ENCODE measurements at regions not wholly inside any gene's neighbourhood (a gene's known extent, or its start where the extent isn't known, plus 50 kb on each side); places are given as distances from the start of the nearest gene placed in this dataset.

DNA sequence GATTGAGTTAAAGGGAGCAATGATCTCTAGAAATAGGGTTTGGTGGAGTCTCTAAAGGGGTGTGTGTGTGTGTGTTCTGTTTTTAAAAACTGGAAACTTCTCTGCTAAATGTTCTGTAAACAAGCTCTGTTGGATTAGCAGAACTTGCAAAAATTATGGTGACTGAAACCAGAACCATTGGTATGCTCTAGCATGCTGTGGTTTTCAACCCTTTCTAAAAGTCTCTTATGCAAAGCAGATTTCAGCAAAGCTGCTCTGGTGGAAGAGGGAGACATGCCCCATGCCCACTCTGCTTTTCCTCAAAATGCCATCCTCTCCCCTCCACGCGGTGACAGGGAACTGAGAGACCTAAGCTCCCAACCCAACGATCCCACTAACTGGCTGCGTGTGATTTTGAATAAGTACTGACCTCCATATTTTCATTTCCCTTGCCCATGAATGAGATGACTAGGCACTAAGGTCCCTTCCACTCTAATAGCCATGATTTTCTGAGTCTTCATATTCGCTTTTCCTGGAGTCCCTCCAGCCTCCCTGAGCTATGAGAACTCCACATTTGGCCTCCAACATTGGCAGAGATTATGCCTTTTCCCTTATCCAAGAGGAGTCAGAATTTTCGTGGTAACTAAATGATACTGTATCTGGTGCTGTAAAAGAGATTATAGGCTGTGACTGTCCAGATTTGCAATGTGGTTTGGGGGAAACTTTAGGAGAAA, 117.3 kb upstream of the PALS2 start:
- Histone ChIP-seq H3K36me3 (replicated peaks; ENCODE audit: low read depth, low read length) (no peaks in the 10 kb centered on the region), H3K9me3 (ENCODE audit: insufficient read depth, low read length) (no peaks in the 10 kb centered on the region), H4K20me1 (ENCODE audit: insufficient read depth, low read length) (no peaks in the 10 kb centered on the region), H3K27me3 (ENCODE audit: low read depth, low read length) (peaks cover 8% of the 10 kb centered on the region), H3K4me1 (ENCODE audit: low read length) (peaks cover 11% of the 10 kb centered on the region), H3K4me3 (ENCODE audit: low read length) (peak overlapping the region; percentile 27; the same call in 1 of the 2 replicates), H2AFZ (ENCODE audit: low read depth, low read length) (no peak overlapping the region), H3K79me2 (ENCODE audit: low read length) (no peaks in the 10 kb centered on the region), H3K27ac (ENCODE audit: low read length) (no peak overlapping the region), H3K4me2 (ENCODE audit: low read length) (peak overlapping the region; percentile 47), H3K9ac (ENCODE audit: low read length) (no peak overlapping the region)
- TF ChIP-seq, protein P1, sequence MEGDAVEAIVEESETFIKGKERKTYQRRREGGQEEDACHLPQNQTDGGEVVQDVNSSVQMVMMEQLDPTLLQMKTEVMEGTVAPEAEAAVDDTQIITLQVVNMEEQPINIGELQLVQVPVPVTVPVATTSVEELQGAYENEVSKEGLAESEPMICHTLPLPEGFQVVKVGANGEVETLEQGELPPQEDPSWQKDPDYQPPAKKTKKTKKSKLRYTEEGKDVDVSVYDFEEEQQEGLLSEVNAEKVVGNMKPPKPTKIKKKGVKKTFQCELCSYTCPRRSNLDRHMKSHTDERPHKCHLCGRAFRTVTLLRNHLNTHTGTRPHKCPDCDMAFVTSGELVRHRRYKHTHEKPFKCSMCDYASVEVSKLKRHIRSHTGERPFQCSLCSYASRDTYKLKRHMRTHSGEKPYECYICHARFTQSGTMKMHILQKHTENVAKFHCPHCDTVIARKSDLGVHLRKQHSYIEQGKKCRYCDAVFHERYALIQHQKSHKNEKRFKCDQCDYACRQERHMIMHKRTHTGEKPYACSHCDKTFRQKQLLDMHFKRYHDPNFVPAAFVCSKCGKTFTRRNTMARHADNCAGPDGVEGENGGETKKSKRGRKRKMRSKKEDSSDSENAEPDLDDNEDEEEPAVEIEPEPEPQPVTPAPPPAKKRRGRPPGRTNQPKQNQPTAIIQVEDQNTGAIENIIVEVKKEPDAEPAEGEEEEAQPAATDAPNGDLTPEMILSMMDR (IDR thresholded peaks at IDR 0.05; ENCODE audit: low read depth, low read length) = no peak
- no peak for TF ChIP-seq EZH2phosphoT487 (IDR thresholded peaks at IDR 0.05; ENCODE audit: low read depth)

DNA sequence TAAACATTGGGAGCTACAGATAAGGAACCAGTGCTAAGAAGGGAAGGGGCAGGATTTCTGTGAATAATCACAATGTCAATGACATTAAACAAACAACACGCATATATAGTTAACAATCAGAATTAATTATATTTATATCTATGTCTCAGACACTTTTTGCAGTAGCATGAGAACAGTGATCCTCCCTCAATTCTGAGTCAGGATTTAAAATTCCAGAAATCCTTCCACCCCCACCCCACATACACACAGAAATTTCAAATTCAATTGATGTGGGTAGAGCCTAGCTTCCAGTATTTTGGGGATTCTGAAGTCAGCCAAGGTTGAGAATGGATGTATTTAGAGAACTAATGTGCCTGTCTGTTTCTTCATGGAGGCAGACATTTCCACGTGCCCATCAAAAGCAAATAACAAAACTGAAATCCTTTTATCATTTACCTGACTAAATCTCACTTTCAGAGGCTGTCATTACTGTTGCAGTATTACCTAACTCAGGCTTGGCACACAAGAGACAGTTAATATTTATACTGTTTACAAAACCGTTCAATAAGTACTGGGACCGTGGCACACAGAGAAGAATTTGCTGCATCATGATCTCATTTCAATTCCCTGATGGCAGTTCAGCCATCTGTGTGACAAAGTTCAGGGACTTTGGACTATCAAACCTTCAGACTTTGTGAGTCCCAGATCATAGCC, 116.6 kb upstream of the PALS2 start:
- Histone ChIP-seq H3K27ac (ENCODE audit: low read length) (no peak overlapping the region), H3K4me1 (ENCODE audit: low read length) (peaks cover 11% of the 10 kb centered on the region), H3K4me2 (ENCODE audit: low read length) (no peak overlapping the region), H3K36me3 (replicated peaks; ENCODE audit: low read depth, low read length) (no peaks in the 10 kb centered on the region), H4K20me1 (ENCODE audit: insufficient read depth, low read length) (no peaks in the 10 kb centered on the region), H2AFZ (ENCODE audit: low read depth, low read length) (no peak overlapping the region), H3K27me3 (ENCODE audit: low read depth, low read length) (peaks cover 8% of the 10 kb centered on the region), H3K9me3 (ENCODE audit: insufficient read depth, low read length) (no peaks in the 10 kb centered on the region), H3K4me3 (ENCODE audit: low read length) (no peak overlapping the region), H3K79me2 (ENCODE audit: low read length) (no peaks in the 10 kb centered on the region), H3K9ac (ENCODE audit: low read length) (no peak overlapping the region)
- TF ChIP-seq EZH2phosphoT487 (IDR thresholded peaks at IDR 0.05; ENCODE audit: low read depth) = no peak
- TF ChIP-seq, protein P1 (IDR thresholded peaks at IDR 0.05; ENCODE audit: low read depth, low read length) = no peak

- no peak overlapping the region for H3K9ac ChIP-seq (ENCODE audit: low read length)
- no peak overlapping the region for H3K27ac ChIP-seq (ENCODE audit: low read length)
- H3K4me1 ChIP-seq (ENCODE audit: low read length) = peaks cover 11% of the 10 kb centered on the region
- TF ChIP-seq EZH2phosphoT487 (IDR thresholded peaks at IDR 0.05; ENCODE audit: low read depth) = no peak
- TF ChIP-seq, protein P1 (IDR thresholded peaks at IDR 0.05; ENCODE audit: low read depth, low read length) = no peak
- no peak overlapping the region for H3K4me3 ChIP-seq (ENCODE audit: low read length)
- no peaks in the 10 kb centered on the region for H4K20me1 ChIP-seq (ENCODE audit: insufficient read depth, low read length)
- H2AFZ ChIP-seq (ENCODE audit: low read depth, low read length) = no peak overlapping the region
- H3K4me2 ChIP-seq (ENCODE audit: low read length) = no peak overlapping the region
- no peaks in the 10 kb centered on the region for H3K36me3 ChIP-seq (replicated peaks; ENCODE audit: low read depth, low read length)
- no peaks in the 10 kb centered on the region for H3K9me3 ChIP-seq (ENCODE audit: insufficient read depth, low read length)
- no peaks in the 10 kb centered on the region for H3K79me2 ChIP-seq (ENCODE audit: low read length)
- peaks cover 11% of the 10 kb centered on the region for H3K27me3 ChIP-seq (ENCODE audit: low read depth, low read length)
Measured at GRCh38 chr7:24457219-24457558, 116.1 kb upstream of the PALS2 start.

GRCh38 chr7:24462117-24462516, 111.1 kb upstream of the PALS2 start:
- Histone ChIP-seq H3K4me1 (ENCODE audit: low read length) (no peaks in the 10 kb centered on the region), H3K36me3 (replicated peaks; ENCODE audit: low read depth, low read length) (no peaks in the 10 kb centered on the region), H3K27me3 (ENCODE audit: low read depth, low read length) (peaks cover 10% of the 10 kb centered on the region), H4K20me1 (ENCODE audit: insufficient read depth, low read length) (no peaks in the 10 kb centered on the region), H3K4me2 (ENCODE audit: low read length) (no peak overlapping the region), H3K27ac (ENCODE audit: low read length) (no peak overlapping the region), H3K4me3 (ENCODE audit: low read length) (no peak overlapping the region), H3K79me2 (ENCODE audit: low read length) (no peaks in the 10 kb centered on the region), H3K9ac (ENCODE audit: low read length) (no peak overlapping the region), H2AFZ (ENCODE audit: low read depth, low read length) (no peak overlapping the region), H3K9me3 (ENCODE audit: insufficient read depth, low read length) (no peaks in the 10 kb centered on the region)
- TF ChIP-seq EZH2phosphoT487 (IDR thresholded peaks at IDR 0.05; ENCODE audit: low read depth) = no peak

Measured in OCI-LY3 (cell line).